ENCODE measurements at regions not wholly inside any gene's neighbourhood (a gene's known extent, or its start where the extent isn't known, plus 50 kb on each side); places are given as distances from the start of the nearest gene placed in this dataset.

DNA sequence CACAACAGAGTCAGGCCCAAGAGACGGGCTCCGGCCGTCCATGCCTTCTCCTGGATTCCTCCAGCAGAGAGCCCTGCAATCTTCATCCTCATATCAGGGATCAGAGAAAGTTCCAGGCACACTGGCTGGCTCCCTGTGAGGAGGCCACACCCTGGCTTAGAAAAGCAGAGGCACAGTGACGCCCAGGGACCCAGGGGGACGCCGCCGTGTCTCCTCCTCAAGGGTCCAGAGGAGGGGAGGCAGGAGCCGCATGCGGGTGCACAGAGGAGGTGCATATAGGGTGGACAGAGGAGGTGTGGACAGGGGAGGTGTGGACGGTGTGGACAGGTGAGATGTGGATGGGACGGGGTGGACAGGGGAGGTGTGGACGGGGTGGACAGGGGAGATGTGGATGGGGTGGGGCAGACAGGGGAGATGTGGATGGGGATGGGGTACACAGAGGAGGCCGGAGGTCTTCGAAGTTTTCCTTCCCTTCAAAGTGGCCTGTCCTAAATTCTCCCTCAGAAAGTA, 1521.9 kb downstream of the BRD1 start:
- WGBS, 4 donors = 81 to 86% (median 84%) methylated on average over 14 of the region's 14 CpGs
- Histone ChIP-seq H3K27me3 (peaks cover 0 to 27% (median 0%) of the 10 kb centered on the region in 9 donors), H3K4me1 (no peaks in the 10 kb centered on the region), H3K27ac (no peak overlapping the region), H3K36me3 (no peaks in the 10 kb centered on the region), H3K9me3 (peaks cover 0 to 3% (median 0%) of the 10 kb centered on the region in 12 donors), H3K4me3 (no peak overlapping the region)
- no peak for ATAC-seq
- DNase-seq = no peak
- intact Hi-C loops (cut with DNase I) = loop anchor here in 1 of 10 donors (5.0 kb wide), 1 partner anchor 53 kb away; no protein-coding TSS in a partner anchor
- TF ChIP-seq POLR2A (IDR thresholded peaks at IDR 0.05) (no peak), CTCF (IDR thresholded peaks at IDR 0.05) (no peak)

DNA sequence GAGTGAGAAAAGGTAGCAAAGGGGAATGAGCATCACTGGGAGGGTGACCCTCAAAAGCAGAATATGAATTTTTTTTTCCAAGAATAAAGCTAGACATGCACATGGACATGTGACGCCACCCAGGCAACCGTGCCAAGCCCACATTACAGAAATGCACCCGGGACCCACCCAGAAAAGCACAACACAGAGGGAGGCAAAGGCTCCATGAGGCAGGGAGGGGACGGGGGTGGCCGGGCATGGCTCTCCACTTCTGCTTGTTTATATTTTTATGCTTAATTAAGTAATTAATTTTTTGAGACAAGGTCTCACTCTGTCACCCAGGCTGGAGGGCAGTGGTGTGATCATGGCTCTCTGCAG, 1524.3 kb downstream of the BRD1 start:
- Histone ChIP-seq H3K27ac (no peak overlapping the region), H3K27me3 (peaks cover 0 to 43% (median 0%) of the 10 kb centered on the region in 9 donors), H3K9me3 (no peaks in the 10 kb centered on the region), H3K4me3 (no peak overlapping the region), H3K36me3 (no peaks in the 10 kb centered on the region), H3K4me1 (no peaks in the 10 kb centered on the region)
- no peak for TF ChIP-seq POLR2A (IDR thresholded peaks at IDR 0.05)
- TF ChIP-seq CTCF (IDR thresholded peaks at IDR 0.05) = no peak
- ATAC-seq = no peak
- intact Hi-C loops (cut with DNase I) = no loop called here
- WGBS, 4 donors = 80 to 84% (median 81%) methylated on average over 5 of the region's 5 CpGs
- no peak for DNase-seq

GRCh38 chr22:48302657-48303368, 1524.9 kb downstream of the BRD1 start:
- no peaks in the 10 kb centered on the region for H3K4me1 ChIP-seq
- TF ChIP-seq POLR2A (IDR thresholded peaks at IDR 0.05) (no peak), CTCF (IDR thresholded peaks at IDR 0.05) (no peak)
- 73 to 82% (median 78%) methylated on average over 8 to 20 of the region's 20 CpGs for WGBS, 4 donors
- no peaks in the 10 kb centered on the region for H3K36me3 ChIP-seq
- H3K27ac ChIP-seq = no peak overlapping the region
- peaks cover 0 to 43% (median 0%) of the 10 kb centered on the region in 9 donors for H3K27me3 ChIP-seq
- H3K9me3 ChIP-seq = no peaks in the 10 kb centered on the region
- intact Hi-C loops (cut with DNase I) = no loop called here
- DNase-seq = peak in 1 of 5 donors; percentile 54
- ATAC-seq = no peak
- no peak overlapping the region for H3K4me3 ChIP-seq

DNA sequence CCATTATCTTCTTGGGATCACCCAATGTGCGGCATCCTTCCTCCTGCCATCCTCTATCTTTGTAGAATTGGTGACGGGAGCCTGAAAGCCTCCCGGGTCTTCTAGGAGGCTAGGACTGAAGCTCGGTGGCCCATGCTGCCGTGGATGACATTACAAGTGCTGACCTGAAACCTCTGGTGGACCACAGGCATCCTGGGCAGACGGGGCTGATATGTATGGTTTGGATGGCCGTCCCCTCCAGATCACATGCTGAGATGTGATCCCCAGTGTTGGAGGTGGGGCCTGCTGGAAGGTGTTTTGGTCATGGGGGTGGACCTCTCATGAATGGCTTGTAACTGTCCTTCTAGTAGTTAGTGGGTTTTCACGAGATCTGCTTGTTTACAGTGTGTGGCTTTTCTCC, 1525.8 kb downstream of the BRD1 start:
- peaks cover 0 to 39% (median 0%) of the 10 kb centered on the region in 9 donors for H3K27me3 ChIP-seq
- no peaks in the 10 kb centered on the region for H3K9me3 ChIP-seq
- intact Hi-C loops (cut with DNase I) = no loop called here
- no peak overlapping the region for H3K4me3 ChIP-seq
- TF ChIP-seq POLR2A (IDR thresholded peaks at IDR 0.05) = no peak
- TF ChIP-seq CTCF (IDR thresholded peaks at IDR 0.05) = no peak
- no peak overlapping the region for H3K27ac ChIP-seq
- no peak for DNase-seq
- no peaks in the 10 kb centered on the region for H3K36me3 ChIP-seq
- no peaks in the 10 kb centered on the region for H3K4me1 ChIP-seq
- WGBS, 4 donors = 75 to 87% (median 79%) methylated on average over 8 of the region's 8 CpGs
- no peak for ATAC-seq

Data from heart left ventricle (tissue), 16 donors.